ENCODE measurements at regions not wholly inside any gene's neighbourhood (a gene's known extent, or its start where the extent isn't known, plus 50 kb on each side); places are given as distances from the start of the nearest gene placed in this dataset.
"Not testable (repeated sequence)": the region's sequence is repeated elsewhere in the genome, so short reads cannot be mapped to it uniquely, and the experiment has no call there.

DNA sequence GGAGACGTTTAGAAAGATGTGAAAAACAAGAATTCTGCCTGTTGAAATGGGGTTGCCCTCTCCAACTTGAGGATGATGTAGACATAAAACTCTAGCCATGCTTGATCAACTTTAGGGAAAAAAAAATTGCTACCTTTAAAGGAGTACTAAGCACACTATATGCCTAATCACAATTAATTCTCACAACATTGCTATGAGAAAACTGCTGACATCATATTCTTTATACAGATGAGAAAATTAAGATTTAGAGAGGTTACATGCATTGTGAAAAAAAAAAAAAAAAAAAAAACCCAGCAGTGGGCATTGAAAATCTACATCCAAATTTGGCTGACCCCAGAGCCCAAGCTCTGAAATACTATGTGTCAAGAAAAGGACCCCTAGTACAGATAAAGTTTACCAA, 617.2 kb upstream of the ADGRL2 start:
- DNase-seq, result no peak

DNA sequence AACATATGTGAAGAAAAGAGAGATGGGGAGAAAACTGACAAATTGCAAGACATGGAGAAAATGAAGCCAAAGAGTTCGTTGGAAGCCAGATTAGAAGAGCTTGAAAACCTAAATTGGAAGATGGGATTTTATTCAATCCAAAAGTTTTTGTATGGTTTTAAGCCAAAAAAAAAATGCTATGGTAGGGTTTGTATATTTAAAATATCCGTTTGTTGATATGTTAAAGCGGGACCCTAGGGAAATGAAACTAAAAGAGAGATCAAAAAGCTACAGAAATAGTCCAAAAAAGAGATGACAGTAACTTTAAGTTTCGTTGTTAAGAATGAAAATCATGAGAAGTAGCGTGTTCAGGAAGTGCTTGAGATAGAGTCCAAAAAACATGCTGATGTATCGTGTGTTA, 617.7 kb upstream of the ADGRL2 start:
- no peak for DNase-seq

DNA sequence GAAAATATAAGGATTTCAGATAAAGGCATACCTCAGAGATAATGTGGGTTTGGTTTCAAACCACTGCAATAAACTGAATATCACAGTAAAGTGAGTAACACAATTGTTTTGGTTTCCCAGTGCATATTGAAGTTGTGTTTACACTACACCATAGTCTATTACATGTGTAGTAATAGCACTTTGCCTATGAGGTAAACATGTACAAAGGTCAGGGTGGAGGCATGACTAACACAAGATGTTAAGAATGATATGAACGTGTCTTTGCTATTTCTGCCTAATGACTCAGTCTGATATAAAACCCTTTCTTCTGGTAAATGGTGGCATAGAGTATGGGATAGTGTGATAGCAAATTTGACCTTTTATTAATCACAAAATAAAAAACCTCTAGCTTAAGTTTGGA, 621.5 kb upstream of the ADGRL2 start:
- DNase-seq, result no peak

DNA sequence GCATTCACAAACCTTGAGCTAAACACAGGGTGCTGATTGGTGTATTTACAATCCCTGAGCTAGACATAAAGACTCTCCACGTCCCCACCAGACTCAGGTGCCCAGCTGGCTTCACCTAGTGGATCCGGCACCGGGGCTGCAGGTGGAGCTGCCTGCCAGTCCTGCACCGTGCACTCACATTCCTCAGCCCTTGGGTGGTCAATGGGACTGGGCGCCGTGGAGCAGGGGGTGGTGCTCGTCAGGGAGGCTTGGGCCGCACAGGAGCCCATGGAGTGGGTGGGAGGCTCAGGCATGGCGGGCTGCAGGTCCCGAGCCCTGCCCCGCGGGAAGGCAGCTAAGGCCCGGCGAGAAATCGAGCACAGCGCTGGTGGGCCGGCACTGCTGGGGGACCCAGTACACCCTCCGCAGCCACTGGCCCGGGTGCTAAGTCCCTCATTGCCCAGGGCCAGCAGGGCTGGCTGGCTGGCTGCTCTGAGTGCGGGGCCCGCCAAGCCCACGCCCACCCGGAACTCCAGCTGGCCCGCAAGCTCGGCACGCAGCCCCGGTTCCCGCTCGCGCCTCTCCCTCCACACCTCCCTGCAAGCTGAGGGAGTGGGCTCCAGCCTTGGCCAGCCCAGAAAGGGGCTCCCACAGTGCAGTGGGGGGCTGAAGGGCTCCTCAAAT, 622.2 kb upstream of the ADGRL2 start:
- DNase-seq, result not testable (repeated sequence)

DNA sequence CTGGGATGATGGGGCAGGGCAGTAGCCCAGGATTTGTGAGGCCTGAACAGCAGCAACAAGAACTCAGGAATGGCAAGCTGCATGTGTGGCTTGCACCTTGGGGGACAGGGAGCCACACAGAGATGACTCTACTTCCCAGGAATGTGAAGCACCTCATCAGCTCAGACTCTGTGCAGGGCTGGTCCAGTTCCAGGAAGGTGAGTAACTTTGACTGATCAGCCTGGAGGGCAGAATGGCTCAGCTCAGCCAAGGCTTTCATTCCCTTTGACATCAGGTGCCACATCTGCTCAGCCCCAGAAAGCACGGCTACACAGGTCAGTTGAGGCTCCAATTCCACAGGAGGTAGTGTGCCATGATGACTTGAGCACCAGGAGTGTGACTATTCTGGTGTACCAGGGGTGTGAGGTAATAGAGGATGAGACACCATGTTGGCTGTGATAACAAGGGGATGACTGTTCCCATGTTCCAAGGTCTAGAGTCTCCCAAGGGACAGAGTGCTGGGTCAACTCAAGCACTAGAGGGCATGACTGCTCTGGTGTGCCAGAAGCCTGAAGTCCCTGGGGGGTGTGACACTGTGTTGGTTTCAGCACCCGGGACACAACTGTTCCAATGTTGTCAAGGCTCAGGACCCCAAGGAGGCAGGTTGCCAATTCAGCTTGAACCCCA, 625.8 kb upstream of the ADGRL2 start:
- DNase-seq, result no peak

DNA sequence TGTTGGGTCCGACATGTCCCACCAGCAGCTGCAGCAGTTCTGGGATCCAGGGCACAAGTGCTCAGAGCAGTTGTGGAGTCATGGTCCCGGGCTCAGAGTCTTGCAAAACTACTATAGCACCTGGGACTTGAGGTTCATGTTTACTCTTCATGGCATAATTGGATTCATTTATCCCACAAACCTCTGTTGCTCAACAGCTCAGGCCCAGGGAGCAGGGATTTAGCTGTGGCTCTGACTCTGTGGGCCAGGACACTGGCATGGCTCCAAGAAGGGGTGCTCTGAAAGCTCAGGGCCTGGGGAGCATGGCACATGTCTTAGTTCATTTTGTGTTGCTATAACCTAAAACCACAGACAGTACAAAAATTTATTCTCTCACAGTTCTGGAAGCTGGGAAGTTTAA, 626.7 kb upstream of the ADGRL2 start:
- no peak for DNase-seq

DNA sequence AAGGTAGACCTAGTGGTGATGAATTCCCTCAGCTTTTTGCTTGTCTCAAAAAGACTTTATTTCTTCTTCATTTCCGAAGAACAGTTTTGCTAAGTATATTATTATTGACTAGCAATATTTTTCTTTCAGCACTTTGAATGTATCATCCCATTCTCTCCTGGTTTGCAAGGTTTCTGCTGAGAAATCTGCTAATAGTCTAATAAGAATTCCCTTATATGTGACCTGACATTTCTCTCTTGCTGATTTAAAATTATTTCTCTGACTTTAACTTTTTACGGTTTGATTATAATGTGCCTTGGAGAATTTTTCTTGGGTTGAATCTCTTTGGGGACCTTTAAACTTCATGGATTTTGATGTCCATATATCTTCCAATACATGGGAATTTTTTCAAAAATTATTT, 628.3 kb upstream of the ADGRL2 start:
- DNase-seq, result no peak

DNA sequence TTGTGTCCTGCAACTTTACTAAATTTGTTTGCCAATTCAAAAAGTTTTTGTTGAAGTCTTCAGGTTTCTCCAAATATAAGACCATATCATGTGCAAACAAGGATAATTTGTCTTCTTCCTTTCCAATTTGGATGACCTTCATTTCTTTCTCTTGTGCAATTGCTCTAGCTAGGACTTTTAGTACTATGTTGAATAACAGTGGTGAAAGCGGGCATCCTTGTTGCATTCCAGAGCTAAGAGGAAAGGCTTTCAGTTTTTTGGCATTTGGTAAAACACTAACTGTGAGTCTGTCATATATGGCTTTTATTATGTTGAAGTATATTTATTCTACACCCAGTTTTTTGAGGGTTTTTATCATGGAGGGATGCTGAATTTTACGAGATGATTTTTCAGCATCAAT, 630.0 kb upstream of the ADGRL2 start:
- DNase-seq, result no peak

DNA sequence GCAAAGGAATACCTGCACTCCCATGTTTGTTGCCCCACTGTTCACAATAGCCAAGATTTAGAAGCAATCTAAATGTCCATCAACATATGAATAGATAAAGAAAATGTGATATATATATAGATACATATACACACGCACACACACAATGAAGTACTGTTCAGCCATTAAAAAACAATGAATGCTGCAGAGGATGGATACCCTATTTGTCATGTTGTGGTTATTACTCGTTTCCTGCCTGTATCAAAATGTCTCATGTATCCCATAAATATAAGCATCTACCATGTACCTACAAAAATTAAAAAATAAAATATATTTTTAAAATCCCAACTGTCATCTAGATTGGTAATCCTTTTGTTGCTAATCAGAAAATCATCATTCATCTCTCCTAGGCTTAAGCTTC, 634.8 kb upstream of the ADGRL2 start:
- DNase-seq, result no peak

DNA sequence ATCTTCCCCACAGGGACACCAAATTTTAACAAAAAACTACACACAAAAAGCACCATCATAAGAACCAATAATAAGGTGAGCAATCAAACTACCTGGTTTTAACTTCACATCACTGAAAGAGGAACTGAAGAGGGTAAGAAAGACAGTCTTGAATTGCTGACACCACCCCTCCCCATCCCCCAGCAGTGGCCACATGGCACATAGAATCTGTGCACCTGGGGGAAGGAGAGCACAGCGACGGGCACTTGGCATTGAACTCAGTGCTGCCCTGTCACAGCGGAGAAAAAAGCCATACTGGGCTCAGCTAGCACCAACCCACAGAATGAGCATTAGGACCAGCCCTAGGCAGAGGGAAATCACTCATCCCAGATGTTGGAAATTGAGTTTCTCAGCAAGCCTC, 640.0 kb upstream of the ADGRL2 start:
- no peak for DNase-seq

DNA sequence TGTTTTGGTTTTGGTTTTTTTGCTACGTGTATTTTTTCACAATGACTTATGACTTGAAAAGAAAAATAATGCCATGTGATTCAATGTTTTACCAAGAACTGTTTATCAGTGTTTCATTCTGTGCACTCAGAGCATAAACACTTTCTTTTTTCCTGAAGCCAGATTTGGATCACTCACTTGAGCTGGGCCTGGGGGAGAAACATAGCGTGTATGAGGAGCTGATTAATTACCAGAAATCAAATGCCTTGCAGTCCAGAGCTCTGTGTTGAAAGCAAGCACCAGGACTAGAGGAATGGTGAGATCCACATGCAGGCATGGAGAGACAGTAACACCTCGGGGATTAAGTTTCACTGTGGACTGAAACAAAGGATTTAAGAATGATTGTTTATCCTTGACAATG, 642.1 kb upstream of the ADGRL2 start:
- no peak for DNase-seq

DNA sequence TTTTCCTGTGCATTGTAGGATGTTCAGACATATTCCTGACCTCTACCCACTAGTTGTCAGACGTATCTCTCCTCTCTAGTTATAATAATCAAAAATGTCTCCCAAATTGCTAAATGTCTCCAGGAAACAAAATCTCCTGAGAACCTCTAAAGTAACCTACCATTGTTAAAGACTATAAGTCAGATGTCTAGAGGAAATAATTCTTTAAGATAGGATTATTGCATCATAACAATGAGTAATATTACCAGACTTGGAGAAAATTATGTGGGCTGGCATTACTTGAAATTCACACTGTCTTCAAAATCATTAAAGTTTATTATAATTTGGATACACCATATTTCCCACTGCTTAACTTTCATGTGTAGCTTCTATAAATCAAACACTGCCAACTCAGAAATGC, 643.0 kb upstream of the ADGRL2 start:
- no peak for DNase-seq

DNA sequence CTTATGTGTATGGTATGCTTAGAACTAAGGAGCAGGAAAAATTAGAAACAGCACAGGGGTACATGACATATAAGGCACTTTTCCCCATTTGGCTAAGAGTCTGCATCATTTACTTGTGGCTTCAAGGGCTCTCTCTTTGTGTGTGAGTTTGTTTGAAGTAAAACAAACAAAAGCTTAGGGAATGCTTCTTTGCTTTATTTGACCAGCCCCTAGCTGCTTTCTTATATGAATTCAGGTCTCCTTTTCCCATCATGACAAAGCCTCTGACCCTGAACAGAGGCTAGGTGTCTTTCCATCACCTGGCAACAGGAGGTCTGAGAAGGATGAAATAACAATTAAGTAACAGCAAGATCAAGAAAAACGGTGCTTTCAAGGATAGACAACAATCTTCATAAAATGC, 643.8 kb upstream of the ADGRL2 start:
- DNase-seq, result no peak

DNA sequence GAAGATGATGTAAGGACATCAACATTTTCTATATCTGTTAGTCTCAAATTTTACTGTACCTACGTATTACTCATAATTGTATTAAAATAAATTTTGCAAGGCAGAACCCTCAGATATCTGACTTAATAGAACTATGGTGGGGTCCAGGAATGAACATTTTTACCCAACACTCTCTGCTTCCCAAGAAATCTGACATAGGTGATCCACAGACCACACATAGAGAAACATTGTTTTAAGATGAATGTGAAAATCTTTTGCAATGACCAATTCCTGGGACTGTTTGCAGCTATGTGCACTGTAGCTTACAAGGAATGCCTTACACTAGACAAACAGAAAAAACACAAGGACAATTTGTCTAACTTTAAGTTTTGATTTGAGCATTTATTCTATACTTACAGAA, 645.6 kb upstream of the ADGRL2 start:
- no peak for DNase-seq

DNA sequence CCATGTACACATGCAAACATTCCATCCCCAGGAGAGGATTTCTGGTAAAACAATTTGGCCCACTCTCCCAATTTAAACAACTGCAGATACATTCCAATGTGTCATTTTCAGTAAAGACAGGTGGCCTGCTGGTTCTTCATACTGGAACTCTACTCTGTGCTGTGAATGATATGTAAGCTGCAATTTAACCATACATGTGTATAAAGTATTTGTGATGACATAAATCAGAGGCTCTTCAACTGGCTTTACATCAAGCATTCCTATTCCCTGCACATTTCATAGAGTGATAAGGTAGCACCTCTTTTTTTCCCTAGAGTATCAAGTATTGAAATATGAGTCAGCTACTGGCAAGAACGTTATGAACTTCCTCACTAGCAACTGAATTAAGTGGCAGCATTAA, 649.5 kb upstream of the ADGRL2 start:
- no peak for DNase-seq

DNA sequence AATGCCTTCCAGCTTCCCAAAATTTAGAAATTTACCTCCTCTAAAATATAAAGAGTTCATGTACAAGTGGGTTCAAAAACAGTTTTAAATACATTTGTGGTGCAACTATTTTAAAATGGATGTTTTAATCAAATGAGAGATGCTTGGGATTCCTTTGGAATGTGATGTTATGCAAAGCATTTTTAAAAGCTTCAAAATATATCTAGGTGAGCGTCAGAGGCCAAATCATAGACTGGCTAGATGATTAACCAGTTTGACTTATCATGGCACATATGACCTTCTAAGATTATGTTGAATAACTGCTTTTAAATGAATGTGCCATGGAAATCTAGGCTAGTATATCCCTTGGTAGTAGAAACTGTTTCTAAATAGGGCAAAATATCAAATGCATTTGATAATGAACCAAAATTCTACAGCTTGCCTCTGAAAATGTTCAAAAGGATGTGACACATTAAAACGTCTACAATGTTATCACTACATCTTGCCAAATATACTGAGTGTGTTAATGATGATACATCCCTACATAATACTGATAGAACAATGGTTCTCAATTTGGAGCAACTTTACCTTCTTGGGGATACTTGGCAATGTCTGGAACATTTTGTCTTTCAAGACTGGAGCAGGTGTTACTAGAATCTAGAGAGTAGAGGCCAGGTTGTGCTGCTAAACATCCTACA, 650.9 kb upstream of the ADGRL2 start:
- no peak for DNase-seq

DNA sequence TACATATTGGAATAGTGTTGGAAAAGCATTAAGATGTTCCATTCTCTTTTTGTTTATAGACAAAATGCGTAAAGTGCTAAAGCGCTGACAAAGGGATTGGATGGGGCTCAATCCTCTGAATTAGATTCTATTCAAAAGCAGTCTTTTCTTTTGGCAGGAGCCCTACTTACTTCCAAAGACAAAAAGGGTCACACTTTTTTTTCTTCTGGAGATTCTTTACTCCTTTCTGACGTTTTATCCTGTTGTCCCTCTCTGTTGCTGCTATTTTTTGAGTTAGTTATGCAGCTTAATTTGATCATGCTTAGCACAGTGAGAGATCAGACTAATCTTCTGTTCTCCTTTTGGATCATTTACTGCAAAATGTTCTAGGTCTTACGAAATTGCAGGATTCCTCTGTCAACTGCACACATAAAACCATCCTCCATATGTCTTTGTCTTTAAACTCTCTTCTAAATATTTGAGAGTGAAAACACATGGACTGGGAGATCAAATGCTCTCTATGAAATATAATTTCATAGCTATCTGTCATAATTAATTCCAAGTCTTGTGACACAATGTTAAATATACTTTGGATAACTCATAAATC, 656.4 kb upstream of the ADGRL2 start:
- DNase-seq, result no peak

DNA sequence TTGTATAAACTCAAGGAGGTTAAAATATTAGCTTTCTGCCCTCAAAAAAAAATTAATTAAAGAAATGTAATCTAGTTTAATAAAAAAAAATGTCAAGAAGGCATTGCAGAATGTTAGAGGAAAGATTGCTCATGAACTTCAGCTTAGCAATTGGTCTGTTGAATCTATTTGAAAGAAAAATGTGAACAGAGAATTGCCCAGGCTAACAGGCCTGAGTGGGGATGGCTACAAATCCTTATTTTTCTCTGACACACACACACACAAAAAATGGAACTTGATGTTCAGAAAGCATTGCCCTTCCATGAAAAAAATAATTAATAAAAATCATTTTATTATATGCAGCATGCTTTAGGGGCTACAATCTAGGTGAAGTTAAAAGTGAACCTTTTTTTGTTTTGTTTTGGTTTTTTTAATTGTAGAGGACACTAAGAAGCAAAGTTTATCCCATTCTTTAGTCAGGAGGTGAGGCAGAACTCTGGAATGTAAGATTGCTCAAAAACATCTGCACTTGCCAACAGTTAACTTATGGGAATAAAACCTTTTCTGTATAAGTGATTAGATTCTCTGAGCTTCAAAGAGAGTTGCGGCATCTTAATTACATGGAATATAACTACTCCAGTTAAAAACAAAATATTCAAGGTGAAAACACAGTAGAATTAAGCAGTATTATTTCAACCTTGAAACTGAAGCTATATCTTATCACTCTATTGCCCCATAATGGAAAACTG, 658.5 kb upstream of the ADGRL2 start:
- no peak for DNase-seq

DNA sequence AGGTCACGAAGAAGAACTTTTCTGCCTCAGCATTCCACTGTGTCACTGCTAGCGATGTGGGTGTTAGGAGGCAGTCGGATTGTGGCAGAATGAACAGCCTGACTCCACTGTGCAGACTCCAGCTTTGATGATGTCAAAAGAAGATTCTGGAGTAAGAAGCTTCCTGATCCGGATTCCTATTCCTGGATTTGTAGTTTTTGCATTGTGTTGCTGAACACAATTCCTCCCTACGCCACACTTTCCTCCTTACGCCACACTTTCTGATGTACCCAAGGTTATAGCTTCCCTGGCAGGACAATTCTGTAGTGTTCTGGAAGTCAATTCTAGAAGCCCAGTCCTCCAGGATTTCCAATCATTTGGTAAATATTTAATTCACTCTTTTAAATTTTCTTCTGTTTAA, 665.2 kb upstream of the ADGRL2 start:
- no peak for DNase-seq

DNA sequence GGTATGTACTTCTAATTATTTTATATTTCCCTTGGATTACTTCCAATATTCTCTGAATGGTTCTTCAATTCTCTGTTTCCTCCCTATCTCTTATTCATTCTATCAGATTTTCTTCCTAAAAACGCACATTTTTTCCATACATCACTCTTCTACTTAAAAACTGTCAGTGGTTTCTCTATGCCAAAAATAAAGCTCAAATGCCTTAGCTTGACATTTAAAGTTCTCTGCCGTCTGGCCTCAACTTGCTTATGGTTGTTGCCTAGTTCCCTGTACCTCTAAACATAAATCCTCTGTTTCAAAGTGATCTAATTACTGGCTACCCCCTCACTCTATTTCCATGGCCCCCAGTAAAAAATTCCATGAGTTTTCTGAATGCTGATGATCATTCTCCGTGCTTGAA, 671.0 kb upstream of the ADGRL2 start:
- no peak for DNase-seq

DNA sequence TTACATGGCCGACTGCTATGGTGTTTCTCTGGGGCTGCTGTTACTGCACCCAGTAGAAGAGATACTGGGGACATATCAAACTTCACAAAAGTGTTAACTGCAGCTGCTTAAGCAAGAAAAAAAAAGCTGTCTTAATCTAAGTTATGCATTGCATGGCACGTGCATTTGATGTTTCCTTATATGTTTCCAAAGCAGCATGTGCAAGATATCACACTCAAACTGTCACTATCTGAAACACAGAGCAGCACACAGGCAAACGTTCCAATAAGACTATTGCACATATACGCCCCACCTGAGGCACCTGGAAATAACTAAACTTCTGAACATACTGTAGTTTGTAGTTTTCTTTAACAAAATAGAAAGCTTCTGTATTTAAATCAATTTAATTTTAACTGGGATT, 671.4 kb upstream of the ADGRL2 start:
- no peak for DNase-seq

DNA sequence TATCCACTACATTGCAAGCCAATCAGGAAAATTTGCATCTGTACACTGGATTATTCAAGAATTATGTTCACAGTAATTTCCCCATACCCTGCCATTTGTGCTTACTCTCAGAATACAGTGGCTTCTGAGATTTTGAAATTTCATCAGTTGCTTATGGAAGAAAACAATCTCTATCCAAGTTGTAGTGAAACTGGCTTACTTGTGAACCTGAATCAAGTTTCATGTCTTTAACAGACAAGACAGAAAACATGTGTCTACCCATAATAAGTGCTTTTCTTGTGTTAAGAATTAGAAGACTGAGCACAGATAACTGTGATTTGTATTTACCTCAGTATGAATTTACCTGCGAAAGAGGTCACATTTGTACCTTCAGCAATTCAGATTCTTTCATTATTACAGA, 672.7 kb upstream of the ADGRL2 start:
- DNase-seq, result no peak

DNA sequence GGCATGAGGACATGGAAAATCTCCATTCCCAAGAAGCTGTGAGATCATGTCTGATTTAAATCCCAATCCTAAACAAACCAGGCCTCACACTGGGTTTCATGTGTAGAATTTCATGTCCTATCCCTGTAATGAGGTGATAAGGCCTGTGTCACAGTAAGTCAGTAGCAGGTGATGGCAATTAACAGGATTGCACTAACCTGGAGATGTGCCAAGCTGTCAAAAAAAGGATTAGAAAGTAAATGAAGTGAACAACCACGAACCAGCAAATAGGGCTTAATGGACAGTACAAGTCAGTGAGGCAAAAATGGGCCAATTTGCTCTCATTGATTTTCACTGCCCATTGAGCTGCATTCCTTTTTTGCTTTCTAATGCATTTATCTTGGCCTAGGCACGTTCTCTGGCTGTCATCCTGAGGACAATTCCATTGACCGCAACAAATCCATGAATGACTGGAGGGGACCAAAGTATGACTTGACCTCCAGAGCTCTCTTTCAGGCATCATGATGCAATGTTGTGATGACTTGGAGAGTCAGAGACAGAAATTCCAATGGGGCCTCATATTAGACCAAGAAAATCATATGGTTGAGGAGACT, 673.6 kb upstream of the ADGRL2 start:
- DNase-seq, result no peak

Data from NCI-H510A treated with DMSO at 0.1 percent for 48 hours (cell line).